HCT116 (cell line): ENCODE measurements at regions not wholly inside any gene's neighbourhood (a gene's known extent, or its start where the extent isn't known, plus 50 kb on each side); places are given as distances from the start of the nearest gene placed in this dataset.

Experiments
- ATAC-seq: fragments of 200-7000 bp; cut with Tn5 transposase; 2 replicates; pipeline ENCODE4 v1.9.1; 2020; ENCODE audit warnings: mild to moderate bottlenecking, moderate library complexity
- BruUV-seq: library from RNA; stranded (reverse); fragments of 400-500 nt; replicated peaks from 2 replicates; lab custom pipeline; 2021; lab: Mats Ljungman, UMichigan
- CTCF ChIA-PET: fragments of 300-600 bp; sonication (Branson Sonifier 250); formaldehyde crosslinking; loops from one replicate; lab custom pipeline; 2021; ENCODE audit warnings: antibody characterized with exemption; lab: Charles Lee
- POLR2A ChIA-PET: fragments of 300-600, 350-600 bp; sonication (Branson Sonifier 250); formaldehyde crosslinking; loops from one replicate; lab custom pipeline; 2021; ENCODE audit warnings: antibody characterized with exemption; lab: Charles Lee
- RAD21 ChIA-PET, 2 experiments: fragments of 300-600 bp; sonication (Branson Sonifier 250); formaldehyde crosslinking; loops; one replicate each; lab custom pipeline; 2023; ENCODE audit warnings: low total read pairs in 2 of 2; ENCODE audit not compliant: uncharacterized antibody in 2 of 2, unreplicated experiment in 2 of 2, low non-redundant PET in 1 of 2; lab: Charles Lee
- DNase-seq: peaks from one replicate; pipeline ENCODE4 v3.0.0-alpha.2; 2010; ENCODE audit warnings: low read depth, low spot score
- H2AFZ ChIP-seq: fragments of 200-600 bp; shearing (Covaris generic), sonication (generic); 2 replicates; pipeline ENCODE4 v1.6.1; 2017; ENCODE audit warnings: low read depth, mixed run types, mixed read lengths, antibody characterized with exemption, low read length; ENCODE audit not compliant: poor library complexity, severe bottlenecking
- H3K27ac ChIP-seq: 2 replicates; pipeline ENCODE4 v1.5.1; 2012; ENCODE audit warnings: low read depth, low read length
- H3K27me3 ChIP-seq: fragments of 200-600 bp; sonication (generic); 2 replicates; pipeline ENCODE4 v1.6.1; 2016; ENCODE audit warnings: mixed run types, low read length, mixed read lengths; ENCODE audit not compliant: insufficient read depth
- H3K36me3 ChIP-seq, 2 experiments: fragments of 200-500 bp in 1 of 2; fragments of 200-600 bp in 1 of 2; sonication (Bioruptor generic) in 1 of 2; sonication (generic) in 1 of 2; 2 replicates each; pipeline versions ENCODE4 v1.5.1 to v1.6.1; 2014 to 2016; ENCODE audit warnings: low read length in 2 of 2, inconsistent platforms in 1 of 2, mixed read lengths in 1 of 2, mixed run types in 1 of 2; ENCODE audit not compliant: insufficient read depth in 2 of 2, control insufficient read depth in 1 of 2
- H3K4me1 ChIP-seq, 2 experiments: fragments of 200-600 bp in 1 of 2; sonication (generic) in 1 of 2; 2 replicates each; pipeline versions ENCODE4 v1.5.1 to v1.6.1; 2012 to 2017; ENCODE audit warnings: low read length in 2 of 2, inconsistent platforms in 1 of 2, mild to moderate bottlenecking in 1 of 2, mixed read lengths in 1 of 2, mixed run types in 1 of 2, moderate library complexity in 1 of 2; ENCODE audit not compliant: insufficient read depth in 2 of 2, control insufficient read depth in 1 of 2
- H3K4me2 ChIP-seq: fragments of 200-600 bp; sonication (generic); 2 replicates; pipeline ENCODE4 v1.6.1; 2017; ENCODE audit warnings: mixed run types, low read length, mixed read lengths
- H3K4me3 ChIP-seq, 2 experiments: fragments of 200-600 bp in 1 of 2; sonication (generic) in 1 of 2; replicated peaks in 1 of 2; 2 replicates each; pipeline ENCODE4 v1.5.1; 2011 to 2016; ENCODE audit warnings: low read length in 2 of 2, control low read depth in 1 of 2, low read depth in 1 of 2, mild to moderate bottlenecking in 1 of 2, mixed read lengths in 1 of 2, mixed run types in 1 of 2
- H3K79me2 ChIP-seq: fragments of 200-600 bp; sonication (generic); 2 replicates; pipeline ENCODE4 v1.6.1; 2017; ENCODE audit warnings: mild to moderate bottlenecking, mixed run types, low read length, moderate library complexity, mixed read lengths; ENCODE audit not compliant: insufficient read depth
- H3K9ac ChIP-seq: fragments of 200-600 bp; sonication (generic); 2 replicates; pipeline ENCODE4 v1.6.1; 2016; ENCODE audit warnings: low read length, mixed read lengths
- H3K9me2 ChIP-seq: fragments of 200-600 bp; sonication (generic), shearing (Covaris generic); 2 replicates; pipeline ENCODE4 v1.6.1; 2017; ENCODE audit warnings: mixed run types, mild to moderate bottlenecking, moderate library complexity; ENCODE audit not compliant: insufficient read depth
- H3K9me3 ChIP-seq, 2 experiments: fragments of 200-500 bp in 1 of 2; fragments of 200-600 bp in 1 of 2; sonication (Bioruptor generic) in 1 of 2; sonication (generic) in 1 of 2; 2 replicates each; pipeline ENCODE4 v1.6.1; 2014 to 2017; ENCODE audit warnings: low read length in 2 of 2, mixed read lengths in 2 of 2, inconsistent platforms in 1 of 2, low read depth in 1 of 2, mild to moderate bottlenecking in 1 of 2, mixed run types in 1 of 2, moderate library complexity in 1 of 2; ENCODE audit not compliant: control insufficient read depth in 1 of 2, insufficient read depth in 1 of 2
- H4K20me1 ChIP-seq: fragments of 200-600 bp; sonication (generic), shearing (Covaris generic); 2 replicates; pipeline ENCODE4 v1.6.1; 2017; ENCODE audit warnings: mixed run types, mild to moderate bottlenecking, moderate library complexity; ENCODE audit not compliant: insufficient read depth
- ATF3 ChIP-seq: IDR thresholded peaks from 2 replicates; pipeline ENCODE4 v1.6.1; 2012
- CBX3 ChIP-seq: IDR thresholded peaks from 2 replicates; pipeline ENCODE4 v1.6.1; 2012; ENCODE audit warnings: low read depth
- CEBPB ChIP-seq: IDR thresholded peaks from 2 replicates; pipeline ENCODE4 v1.6.1; 2012; ENCODE audit warnings: low read depth
- CTCF ChIP-seq, 3 experiments: fragments of 200-600 bp in 1 of 3; sonication (generic) in 1 of 3; IDR thresholded peaks in 2 of 3; conservative IDR thresholded peaks in 1 of 3; 2 replicates each; pipeline ENCODE4 v1.5.1; 2012 to 2017; ENCODE audit warnings: low read depth in 2 of 3, low read length in 2 of 3, antibody characterized with exemption in 1 of 3, borderline replicate concordance in 1 of 3, control low read depth in 1 of 3, mild to moderate bottlenecking in 1 of 3, mixed read lengths in 1 of 3, mixed run types in 1 of 3, moderate library complexity in 1 of 3; ENCODE audit not compliant: insufficient read depth in 1 of 3
- EGR1 ChIP-seq: IDR thresholded peaks from 2 replicates; pipeline ENCODE4 v1.6.1; 2012; ENCODE audit warnings: low read depth
- ELF1 ChIP-seq: IDR thresholded peaks from 2 replicates; pipeline ENCODE4 v1.6.1; 2012; ENCODE audit warnings: low read depth, borderline replicate concordance
- EZH2 ChIP-seq: fragments of 200-600 bp; sonication (generic); IDR thresholded peaks from 2 replicates; pipeline ENCODE4 v1.6.1; 2017; ENCODE audit warnings: antibody characterized with exemption, mixed run types
- EZH2phosphoT487 ChIP-seq: fragments of 200-600 bp; IDR thresholded peaks from 2 replicates; pipeline ENCODE4 v1.6.1; 2018; ENCODE audit warnings: antibody characterized with exemption, borderline replicate concordance
- FOSL1 ChIP-seq: IDR thresholded peaks from 2 replicates; pipeline ENCODE4 v1.6.1; 2012; ENCODE audit warnings: low read depth
- JUND ChIP-seq: IDR thresholded peaks from 2 replicates; pipeline ENCODE4 v1.6.1; 2012
- MAX ChIP-seq: IDR thresholded peaks from 2 replicates; pipeline ENCODE4 v1.6.1; 2012
- POLR2A ChIP-seq: IDR thresholded peaks from 2 replicates; pipeline ENCODE4 v1.7.0; 2011; ENCODE audit warnings: borderline replicate concordance; ENCODE audit not compliant: insufficient read depth, insufficient read length; ENCODE audit errors: extremely low read depth
- POLR2AphosphoS5 ChIP-seq: IDR thresholded peaks from 2 replicates; pipeline ENCODE4 v1.6.1; 2011; ENCODE audit warnings: mild to moderate bottlenecking, low read depth, low read length, moderate library complexity
- REST ChIP-seq: IDR thresholded peaks from 2 replicates; pipeline ENCODE4 v1.6.1; 2012; ENCODE audit warnings: low read depth
- SP1 ChIP-seq: IDR thresholded peaks from 2 replicates; pipeline ENCODE4 v1.6.1; 2012; ENCODE audit warnings: low read depth
- SRF ChIP-seq: IDR thresholded peaks from 2 replicates; pipeline ENCODE4 v1.6.1; 2012; ENCODE audit warnings: low read depth
- TCF7L2 ChIP-seq: IDR thresholded peaks from 2 replicates; pipeline ENCODE4 v1.7.0; 2011; ENCODE audit warnings: borderline replicate concordance, inconsistent platforms; ENCODE audit not compliant: insufficient read depth, insufficient read length; ENCODE audit errors: extremely low read depth
- YY1 ChIP-seq: IDR thresholded peaks from 2 replicates; pipeline ENCODE4 v1.6.1; 2011; ENCODE audit warnings: low read length, low read depth, moderate library complexity, mild to moderate bottlenecking; ENCODE audit not compliant: insufficient replicate concordance; ENCODE audit errors: extremely low read depth
- ZFX ChIP-seq: fragments of 450-650 bp; IDR thresholded peaks from 2 replicates; pipeline ENCODE4 v1.6.1; 2017
- ZNF274 ChIP-seq: fragments of 200-500 bp; sonication (Bioruptor generic); IDR thresholded peaks from 2 replicates; pipeline ENCODE4 v1.6.1; 2014; ENCODE audit warnings: mild to moderate bottlenecking, low read depth, low read length, inconsistent platforms
- intact Hi-C: fragments of 100-400 bp; cut with micrococcal nuclease; formaldehyde crosslinking; loops from 2 replicates; pipeline ENCODE4 v1.10.0; 2022

- TF ChIP-seq ATF3 (no peak), SP1 (no peak), POLR2AphosphoS5 (no peak), YY1 (no peak), TCF7L2 (no peak), CBX3 (no peak), MAX (no peak)
Observed at GRCh38 chr1:216896146-216896545, 172.9 kb upstream of the ESRRG start (continued).

GRCh38 chr1:216894494-216894893, 171.3 kb upstream of the ESRRG start:
- ChIA-PET CTCF (no interaction called here), POLR2A (no interaction called here), RAD21 (no interaction called here)
- intact Hi-C loops, result no loop called here
- Histone ChIP-seq H3K9me2 (no peaks in the 10 kb centered on the region), H3K27ac (no peak overlapping the region), H3K4me1 (no peaks in the 10 kb centered on the region), H2AFZ (no peak overlapping the region), H4K20me1 (no peaks in the 10 kb centered on the region), H3K27me3 (no peaks in the 10 kb centered on the region), H3K4me3 (no peak overlapping the region), H3K9ac (no peak overlapping the region), H3K36me3 (no peaks in the 10 kb centered on the region), H3K9me3 (no peaks in the 10 kb centered on the region; a peak in 1 of 4 replicates), H3K79me2 (no peaks in the 10 kb centered on the region), H3K4me2 (no peak overlapping the region)
- ATAC-seq (no peak), DNase-seq (no peak)
- BruUV-seq, result no TSS peak
- TF ChIP-seq POLR2A (no peak), CTCF (IDR thresholded peaks at IDR 0.05 in 2 of 3, conservative IDR thresholded peaks at IDR 0.05 in 1 of 3; ENCODE audit: borderline replicate concordance in 1 of 3, insufficient read depth in 1 of 3, low read depth in 2 of 3, low read length in 2 of 3) (no peak), ZFX (no peak), EZH2phosphoT487 (no peak), JUND (no peak), ELF1 (no peak), CBX3 (no peak), SRF (no peak), ZNF274 (no peak), REST (no peak), FOSL1 (no peak), ATF3 (no peak), SP1 (no peak), MAX (no peak), YY1 (no peak), EZH2 (no peak), TCF7L2 (no peak), CEBPB (no peak), EGR1 (no peak)
